Activated naive CD4-positive, alpha-beta T cell treated with anti-CD3 and anti-CD28 coated beads for 36 hours (primary cell): ENCODE measurements at regions not wholly inside any gene's neighbourhood (a gene's known extent, or its start where the extent isn't known, plus 50 kb on each side); places are given as distances from the start of the nearest gene placed in this dataset.
"Not testable (repeated sequence)": the region's sequence is repeated elsewhere in the genome, so short reads cannot be mapped to it uniquely, and the experiment has no call there.

Experiments used
- CTCF ChIA-PET: fragments of 350-600 bp; sonication (Branson Sonifier 250); formaldehyde crosslinking; loops from one replicate; lab custom pipeline; 2021; ENCODE audit warnings: antibody characterized with exemption; lab: Charles Lee
- DNase-seq: peaks from one replicate; pipeline ENCODE4 v3.0.0-alpha.2; 2020
- H3K27ac Mint-ChIP-seq: one replicate; pipeline ENCODE4 v1.8.0; 2021; ENCODE audit warnings: mild to moderate bottlenecking, mixed read lengths
- H3K27me3 Mint-ChIP-seq: one replicate; pipeline ENCODE4 v1.8.0; 2021; ENCODE audit warnings: low read depth, mixed read lengths
- H3K36me3 Mint-ChIP-seq: one replicate; pipeline ENCODE4 v1.8.0; 2021; ENCODE audit warnings: low read depth, mixed read lengths
- H3K4me1 Mint-ChIP-seq: one replicate; pipeline ENCODE4 v1.8.0; 2021; ENCODE audit warnings: low read depth, mixed read lengths
- H3K4me3 Mint-ChIP-seq: one replicate; pipeline ENCODE4 v1.8.0; 2021; ENCODE audit warnings: mild to moderate bottlenecking, moderate library complexity, mixed read lengths
- H3K9me3 Mint-ChIP-seq: one replicate; pipeline ENCODE4 v1.8.0; 2021; ENCODE audit warnings: mixed read lengths
- intact Hi-C: fragments of 100-400 bp; cut with micrococcal nuclease; formaldehyde crosslinking; loops from one replicate; pipeline ENCODE4 v1.15.1; 2023

- CTCF ChIA-PET, result no interaction called here
- no peak overlapping the region for H3K27ac Mint-ChIP-seq
- intact Hi-C loops, result no loop called here
- H3K27me3 Mint-ChIP-seq, result no peaks in the 10 kb centered on the region
- no peaks in the 10 kb centered on the region for H3K36me3 Mint-ChIP-seq
- peaks cover 5% of the 10 kb centered on the region for H3K9me3 Mint-ChIP-seq
- H3K4me3 Mint-ChIP-seq, result no peak overlapping the region
- DNase-seq, result no peak
- no peaks in the 10 kb centered on the region for H3K4me1 Mint-ChIP-seq
Observed at GRCh38 chrX:68978655-68979054, 149.8 kb downstream of the EFNB1 start.

- Mint-ChIP-seq H3K27me3 (no peaks in the 10 kb centered on the region), H3K4me3 (no peak overlapping the region), H3K36me3 (no peaks in the 10 kb centered on the region), H3K4me1 (no peaks in the 10 kb centered on the region), H3K9me3 (peaks cover 5% of the 10 kb centered on the region), H3K27ac (no peak overlapping the region)
- intact Hi-C loops, result no loop called here
- CTCF ChIA-PET, result no interaction called here
- no peak for DNase-seq
Observed at GRCh38 chrX:68978255-68978654, 149.4 kb downstream of the EFNB1 start.

DNA sequence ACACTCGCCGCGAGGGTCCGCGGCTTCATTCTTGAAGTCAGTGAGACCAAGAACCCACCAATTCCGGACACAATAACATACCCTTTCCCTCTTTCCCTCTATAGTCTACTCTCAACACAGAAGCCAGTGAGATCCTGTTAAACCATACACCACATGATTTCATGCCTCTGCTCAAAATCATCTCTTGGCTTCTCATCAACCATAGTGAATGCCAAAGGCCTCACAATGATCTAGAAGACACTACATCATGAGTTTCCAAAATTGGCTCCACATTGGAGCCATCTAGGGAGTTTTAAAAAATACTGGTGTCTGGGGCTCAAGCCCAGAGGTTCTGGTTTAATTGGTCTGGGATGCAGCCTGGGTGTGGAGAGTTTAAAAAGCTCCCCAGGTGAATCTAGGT, 124.5 kb downstream of the EFNB1 start:
- Mint-ChIP-seq H3K9me3 (peaks cover 3% of the 10 kb centered on the region), H3K4me3 (no peak overlapping the region), H3K27me3 (peaks cover 10% of the 10 kb centered on the region), H3K4me1 (peaks cover 2% of the 10 kb centered on the region), H3K27ac (no peak overlapping the region), H3K36me3 (no peaks in the 10 kb centered on the region)
- DNase-seq, result no peak
- intact Hi-C loops, result no loop called here
- CTCF ChIA-PET, result no interaction called here

GRCh38 chrX:68951942-68952619, 123.3 kb downstream of the EFNB1 start:
- intact Hi-C loops, DNase-seq, CTCF ChIA-PET, H3K4me3 Mint-ChIP-seq, H3K9me3 Mint-ChIP-seq, H3K27ac Mint-ChIP-seq, H3K4me1 Mint-ChIP-seq, H3K36me3 Mint-ChIP-seq, H3K27me3 Mint-ChIP-seq: not testable (repeated sequence)

GRCh38 chrX:68950937-68951336, 122.1 kb downstream of the EFNB1 start:
- peaks cover 3% of the 10 kb centered on the region for H3K9me3 Mint-ChIP-seq
- intact Hi-C loops, result no loop called here
- no peaks in the 10 kb centered on the region for H3K36me3 Mint-ChIP-seq
- H3K4me3 Mint-ChIP-seq, result no peak overlapping the region
- H3K27me3 Mint-ChIP-seq, result peaks cover 10% of the 10 kb centered on the region
- DNase-seq, result no peak
- no peak overlapping the region for H3K27ac Mint-ChIP-seq
- CTCF ChIA-PET, result no interaction called here
- peaks cover 2% of the 10 kb centered on the region for H3K4me1 Mint-ChIP-seq

GRCh38 chrX:68947882-68948605, 119.2 kb downstream of the EFNB1 start:
- CTCF ChIA-PET, result no interaction called here
- intact Hi-C loops, result no loop called here

DNA sequence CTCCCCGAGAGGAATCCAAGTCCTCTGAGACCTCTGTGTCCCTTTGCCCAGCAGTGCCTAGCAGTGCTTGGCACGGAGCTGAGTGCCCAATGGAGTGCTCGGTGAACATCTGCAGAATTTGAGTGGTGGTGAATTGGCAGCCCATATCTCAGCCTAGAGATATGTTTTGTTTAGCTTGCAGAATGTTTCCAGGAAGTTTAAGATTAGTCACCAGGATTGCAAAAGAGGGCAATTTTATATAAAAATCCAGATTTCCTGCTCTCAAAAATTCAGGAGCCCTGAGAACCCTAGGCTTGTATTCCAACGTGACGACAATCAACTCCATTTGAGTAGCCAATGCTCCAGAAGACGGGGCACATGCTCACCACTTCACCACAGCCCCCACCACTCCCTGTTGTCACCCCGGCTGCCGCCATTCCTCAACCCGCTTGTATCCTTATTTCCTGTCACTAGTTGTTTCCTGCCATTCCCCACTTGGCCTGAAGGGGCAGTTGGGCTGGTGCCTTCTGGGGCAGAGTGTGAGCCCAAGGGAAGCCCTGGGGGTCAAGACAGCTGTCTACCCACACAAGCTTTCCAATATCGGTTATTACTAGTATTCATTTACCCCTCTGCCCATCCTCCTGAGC, 116.9 kb downstream of the EFNB1 start:
- Mint-ChIP-seq H3K27ac (no peak overlapping the region), H3K9me3 (no peaks in the 10 kb centered on the region), H3K4me3 (no peak overlapping the region), H3K27me3 (no peaks in the 10 kb centered on the region), H3K4me1 (no peaks in the 10 kb centered on the region), H3K36me3 (no peaks in the 10 kb centered on the region)
- CTCF ChIA-PET, result no interaction called here
- intact Hi-C loops, result no loop called here
- DNase-seq, result no peak

More at GRCh38 chrX:68947882-68948605, 119.2 kb downstream of the EFNB1 start:
- peaks cover 2% of the 10 kb centered on the region for H3K4me1 Mint-ChIP-seq
- DNase-seq, result no peak
- H3K27me3 Mint-ChIP-seq, result peaks cover under 1% of the 10 kb centered on the region
- H3K36me3 Mint-ChIP-seq, result no peaks in the 10 kb centered on the region
- no peak overlapping the region for H3K27ac Mint-ChIP-seq
- H3K4me3 Mint-ChIP-seq, result no peak overlapping the region
- no peaks in the 10 kb centered on the region for H3K9me3 Mint-ChIP-seq

GRCh38 chrX:68945081-68945602, 116.3 kb downstream of the EFNB1 start:
- Mint-ChIP-seq H3K36me3 (no peaks in the 10 kb centered on the region), H3K4me3 (no peak overlapping the region), H3K27me3 (no peaks in the 10 kb centered on the region), H3K27ac (no peak overlapping the region), H3K4me1 (no peaks in the 10 kb centered on the region), H3K9me3 (no peaks in the 10 kb centered on the region)
- CTCF ChIA-PET, result no interaction called here
- DNase-seq, result no peak
- intact Hi-C loops, result no loop called here

DNA sequence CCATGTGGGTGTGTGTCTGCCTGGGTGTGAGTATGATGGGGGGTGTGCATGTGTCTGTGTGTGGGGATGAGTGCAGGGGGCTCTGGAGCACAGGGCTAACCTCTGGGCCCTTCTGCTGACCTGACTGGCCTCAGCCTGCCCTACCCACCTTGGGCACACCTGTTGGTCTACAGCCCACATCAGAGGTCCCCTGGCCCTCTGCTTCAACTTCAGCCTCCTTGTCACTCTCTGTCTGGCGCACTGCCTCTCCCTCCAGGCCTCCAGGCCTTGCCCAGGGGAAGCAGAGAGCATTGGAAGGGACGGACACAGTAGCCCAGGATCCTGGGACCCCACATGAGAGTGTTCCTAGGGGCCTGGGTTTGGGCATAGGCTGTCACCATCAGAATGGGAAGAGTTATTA, 115.4 kb downstream of the EFNB1 start:
- no peak overlapping the region for H3K4me3 Mint-ChIP-seq
- H3K27ac Mint-ChIP-seq, result no peak overlapping the region
- DNase-seq, result no peak
- H3K36me3 Mint-ChIP-seq, result no peaks in the 10 kb centered on the region
- H3K9me3 Mint-ChIP-seq, result no peaks in the 10 kb centered on the region
- intact Hi-C loops, result no loop called here
- CTCF ChIA-PET, result no interaction called here
- H3K27me3 Mint-ChIP-seq, result no peaks in the 10 kb centered on the region
- no peaks in the 10 kb centered on the region for H3K4me1 Mint-ChIP-seq

DNA sequence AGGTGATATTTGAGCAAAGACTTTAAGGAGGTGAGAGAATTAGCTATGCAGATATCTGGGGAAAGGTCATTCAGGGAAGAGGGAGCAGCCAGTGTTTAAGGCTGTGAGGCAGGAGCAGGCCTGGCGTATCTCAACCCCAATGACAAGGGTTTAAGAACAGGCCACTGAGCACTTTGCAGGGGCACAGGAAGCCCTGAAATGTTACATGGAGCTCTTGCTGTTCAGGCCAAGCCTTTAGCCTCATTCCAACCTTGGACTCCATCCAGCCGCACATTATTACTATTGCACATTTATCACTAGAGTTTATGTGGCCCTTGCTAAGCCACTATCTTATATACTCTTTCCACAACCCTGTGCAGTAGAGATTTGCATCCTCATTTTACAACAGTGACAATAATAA, 114.0 kb downstream of the EFNB1 start:
- CTCF ChIA-PET, result no interaction called here
- intact Hi-C loops, result no loop called here
- no peaks in the 10 kb centered on the region for H3K27me3 Mint-ChIP-seq
- no peak for DNase-seq
- H3K4me3 Mint-ChIP-seq, result no peak overlapping the region
- no peaks in the 10 kb centered on the region for H3K36me3 Mint-ChIP-seq
- no peaks in the 10 kb centered on the region for H3K4me1 Mint-ChIP-seq
- H3K9me3 Mint-ChIP-seq, result no peaks in the 10 kb centered on the region
- H3K27ac Mint-ChIP-seq, result no peak overlapping the region

DNA sequence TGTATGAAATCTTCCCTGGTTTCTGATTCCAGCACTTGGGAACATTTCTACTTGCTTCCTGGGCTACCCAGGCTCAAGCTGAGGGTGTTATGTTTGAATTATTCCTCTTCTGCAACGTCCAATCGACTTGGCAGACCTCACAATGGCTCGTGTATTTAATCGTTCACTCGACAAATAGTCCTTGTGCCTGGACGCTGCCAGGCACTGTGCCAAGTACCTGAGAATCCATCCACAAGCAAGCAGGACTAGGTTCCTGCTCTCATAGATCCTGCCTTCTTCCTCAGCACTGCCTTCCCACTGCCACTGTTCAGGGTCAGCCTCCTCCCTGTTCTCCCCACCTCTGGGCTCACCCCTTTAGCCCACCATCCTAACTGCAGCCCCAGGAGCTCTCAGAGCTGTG, 113.3 kb downstream of the EFNB1 start:
- intact Hi-C loops, result no loop called here
- CTCF ChIA-PET, result no interaction called here
- H3K27ac Mint-ChIP-seq, result no peak overlapping the region
- no peaks in the 10 kb centered on the region for H3K36me3 Mint-ChIP-seq
- no peak for DNase-seq
- no peak overlapping the region for H3K4me3 Mint-ChIP-seq
- no peaks in the 10 kb centered on the region for H3K9me3 Mint-ChIP-seq
- H3K27me3 Mint-ChIP-seq, result no peaks in the 10 kb centered on the region
- H3K4me1 Mint-ChIP-seq, result no peaks in the 10 kb centered on the region

- Mint-ChIP-seq H3K4me1 (no peaks in the 10 kb centered on the region), H3K9me3 (no peaks in the 10 kb centered on the region), H3K36me3 (no peaks in the 10 kb centered on the region), H3K4me3 (no peak overlapping the region), H3K27me3 (no peaks in the 10 kb centered on the region), H3K27ac (no peak overlapping the region)
- no peak for DNase-seq
- intact Hi-C loops, result no loop called here
- CTCF ChIA-PET, result no interaction called here
Observed at GRCh38 chrX:68941385-68941952, 112.6 kb downstream of the EFNB1 start.
